Mucosa of descending colon (tissue), 3 donors: ENCODE measurements at regions not wholly inside any gene's neighbourhood (a gene's known extent, or its start where the extent isn't known, plus 50 kb on each side); places are given as distances from the start of the nearest gene placed in this dataset.

Experiments
- ATAC-seq: fragments of 200-7000 bp; cut with Tn5 transposase; one replicate; pipeline ENCODE4 v1.9.1; 2020; ENCODE audit warnings: mild to moderate bottlenecking, moderate library complexity
- DNase-seq, 3 donors: peaks; one replicate each; pipeline ENCODE4 v3.0.0-alpha.2; 2020
- H3K36me3 ChIP-seq: fragments of 200-600 bp; one replicate; pipeline ENCODE4 v1.8.0; 2021; ENCODE audit warnings: low read depth, mild to moderate bottlenecking
- H3K4me1 ChIP-seq: fragments of 200-600 bp; one replicate; pipeline ENCODE4 v1.8.0; 2021; ENCODE audit warnings: low read depth, mild to moderate bottlenecking
- H3K4me3 ChIP-seq: fragments of 200-600 bp; one replicate; pipeline ENCODE4 v1.8.0; 2021; ENCODE audit warnings: mild to moderate bottlenecking
- H3K9me3 ChIP-seq: fragments of 200-600 bp; one replicate; pipeline ENCODE4 v1.8.0; 2021; ENCODE audit warnings: mild to moderate bottlenecking
- intact Hi-C, 2 donors: fragments of 100-400 bp; cut with DNase I in 1 of 2; cut with micrococcal nuclease in 1 of 2; formaldehyde crosslinking; loops; one replicate each; pipeline versions ENCODE4 v1.11.0 to v1.11.1; 2022; cut with DNase I, micrococcal nuclease
- TF ChIP-seq, protein P1 (sequence below): fragments of 200-600 bp; IDR thresholded peaks from one replicate; pipeline ENCODE4 v1.8.0; 2022; ENCODE audit warnings: antibody characterized with exemption, mild to moderate bottlenecking
- donor health status: DM: no; HTN: no; CAD: no; lungs with moderate emphysema.
- donor health status: DM: no; HTN: no; CAD: no.
- donor health status: DM: no; HTN: yes; CAD: no.

DNA sequence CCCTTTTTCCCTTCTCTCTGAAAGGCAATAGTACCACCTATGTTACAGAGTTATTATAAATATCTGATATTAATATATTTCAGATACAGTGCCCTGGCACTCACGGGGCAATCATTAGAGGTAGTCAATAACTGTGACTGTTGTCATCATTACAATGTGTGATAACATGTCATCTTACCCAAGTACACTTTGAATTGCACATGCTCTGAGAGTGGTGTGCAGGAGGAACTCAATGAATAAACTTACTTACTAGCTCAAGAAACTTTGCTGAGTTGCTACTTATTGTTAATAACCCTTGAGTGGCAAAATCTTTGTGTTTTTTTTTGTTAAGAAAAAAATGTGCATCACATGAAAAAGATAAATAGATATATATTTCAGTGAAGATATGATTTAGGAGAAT lies 275.1 kb upstream of the RASGEF1B start:
- H3K36me3 ChIP-seq: no peaks in the 10 kb centered on the region
- no peaks in the 10 kb centered on the region for H3K9me3 ChIP-seq
- ATAC-seq (no peak), DNase-seq (no peak)
- no peaks in the 10 kb centered on the region for H3K4me1 ChIP-seq
- intact Hi-C loops: no loop called here
- TF ChIP-seq, protein P1, sequence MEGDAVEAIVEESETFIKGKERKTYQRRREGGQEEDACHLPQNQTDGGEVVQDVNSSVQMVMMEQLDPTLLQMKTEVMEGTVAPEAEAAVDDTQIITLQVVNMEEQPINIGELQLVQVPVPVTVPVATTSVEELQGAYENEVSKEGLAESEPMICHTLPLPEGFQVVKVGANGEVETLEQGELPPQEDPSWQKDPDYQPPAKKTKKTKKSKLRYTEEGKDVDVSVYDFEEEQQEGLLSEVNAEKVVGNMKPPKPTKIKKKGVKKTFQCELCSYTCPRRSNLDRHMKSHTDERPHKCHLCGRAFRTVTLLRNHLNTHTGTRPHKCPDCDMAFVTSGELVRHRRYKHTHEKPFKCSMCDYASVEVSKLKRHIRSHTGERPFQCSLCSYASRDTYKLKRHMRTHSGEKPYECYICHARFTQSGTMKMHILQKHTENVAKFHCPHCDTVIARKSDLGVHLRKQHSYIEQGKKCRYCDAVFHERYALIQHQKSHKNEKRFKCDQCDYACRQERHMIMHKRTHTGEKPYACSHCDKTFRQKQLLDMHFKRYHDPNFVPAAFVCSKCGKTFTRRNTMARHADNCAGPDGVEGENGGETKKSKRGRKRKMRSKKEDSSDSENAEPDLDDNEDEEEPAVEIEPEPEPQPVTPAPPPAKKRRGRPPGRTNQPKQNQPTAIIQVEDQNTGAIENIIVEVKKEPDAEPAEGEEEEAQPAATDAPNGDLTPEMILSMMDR: no peak
- no peak overlapping the region for H3K4me3 ChIP-seq

DNA sequence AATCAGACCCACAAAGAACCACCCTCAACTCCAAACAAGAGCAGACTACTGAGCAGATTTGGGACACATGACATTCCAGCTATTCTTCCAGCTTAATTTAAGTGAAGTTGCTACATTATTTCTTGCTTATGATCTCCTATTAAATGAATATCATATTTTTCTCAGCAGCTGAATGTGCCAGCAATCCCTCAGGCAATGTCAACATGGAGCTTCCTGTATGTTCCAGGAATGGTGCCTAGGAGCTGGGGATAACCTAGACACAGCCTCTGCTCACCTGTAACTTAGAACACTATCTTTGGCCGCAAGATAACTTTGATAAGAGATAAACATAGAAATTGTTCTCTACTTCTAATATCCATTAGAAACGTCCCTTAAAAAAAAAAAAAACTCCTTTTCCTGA lies 274.4 kb upstream of the RASGEF1B start:
- no peak for DNase-seq
- intact Hi-C loops: no loop called here
- Histone ChIP-seq H3K9me3 (no peaks in the 10 kb centered on the region), H3K36me3 (no peaks in the 10 kb centered on the region), H3K4me3 (no peak overlapping the region), H3K4me1 (no peaks in the 10 kb centered on the region)
- TF ChIP-seq, protein P1: no peak
- ATAC-seq: no peak

DNA sequence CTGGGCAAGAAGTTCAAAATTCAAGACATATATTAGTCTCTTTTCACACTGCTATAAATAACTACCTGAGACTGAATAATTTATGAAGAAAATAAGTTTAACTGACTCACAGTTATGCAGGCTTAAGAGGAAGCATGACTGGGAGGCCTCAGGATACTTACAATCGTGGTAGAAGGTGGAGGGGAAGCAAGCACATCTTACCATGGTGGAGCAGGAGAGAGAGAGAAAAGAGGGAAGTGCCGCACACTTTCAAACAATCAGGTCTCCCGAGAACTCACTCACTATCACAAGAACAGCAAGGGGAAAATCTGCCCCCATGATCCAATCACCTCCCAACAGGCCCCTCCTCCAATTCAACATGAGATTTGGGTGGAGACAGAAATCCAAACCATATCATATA lies 273.3 kb upstream of the RASGEF1B start:
- TF ChIP-seq, protein P1: no peak
- Histone ChIP-seq H3K4me1 (no peaks in the 10 kb centered on the region), H3K4me3 (no peak overlapping the region), H3K9me3 (no peaks in the 10 kb centered on the region), H3K36me3 (no peaks in the 10 kb centered on the region)
- ATAC-seq: no peak
- intact Hi-C loops: no loop called here
- DNase-seq: no peak

DNA sequence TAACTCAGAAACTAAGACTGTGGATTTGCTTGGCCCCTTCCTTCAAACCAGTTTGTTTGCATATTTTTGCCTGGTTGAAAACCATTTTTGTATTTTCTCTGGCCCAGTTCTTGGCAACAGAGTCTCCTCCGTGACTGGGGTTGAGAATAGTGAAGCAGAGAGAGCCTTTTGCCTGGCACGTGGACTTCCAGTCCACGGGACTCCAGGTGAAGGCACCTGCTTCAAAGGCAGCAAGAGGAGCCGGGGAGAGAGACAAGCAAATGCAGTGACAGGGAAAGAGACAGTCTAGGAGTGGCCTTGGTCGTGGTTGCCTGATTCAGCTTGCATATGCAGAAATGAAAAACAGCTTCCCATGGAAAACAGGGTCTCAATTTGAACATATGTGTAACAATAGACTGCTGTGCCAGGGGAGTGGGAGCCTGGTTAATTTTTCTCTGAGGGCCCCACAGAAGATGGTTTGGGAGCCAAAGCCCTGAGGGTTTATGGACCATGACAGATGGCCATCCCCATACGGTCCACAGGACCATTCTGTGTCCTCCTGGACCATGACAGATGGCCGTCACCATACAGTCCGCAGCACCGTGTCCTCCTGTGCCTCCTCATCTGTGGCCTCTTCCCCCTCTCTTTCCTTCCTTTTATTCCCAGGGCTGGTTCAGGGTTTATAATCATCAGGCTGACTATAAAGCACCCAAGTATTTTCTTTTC lies 272.2 kb upstream of the RASGEF1B start:
- DNase-seq (no peak), ATAC-seq (no peak)
- Histone ChIP-seq H3K4me3 (no peak overlapping the region), H3K36me3 (no peaks in the 10 kb centered on the region), H3K9me3 (no peaks in the 10 kb centered on the region), H3K4me1 (no peaks in the 10 kb centered on the region)
- intact Hi-C loops: no loop called here
- TF ChIP-seq, protein P1: no peak

DNA sequence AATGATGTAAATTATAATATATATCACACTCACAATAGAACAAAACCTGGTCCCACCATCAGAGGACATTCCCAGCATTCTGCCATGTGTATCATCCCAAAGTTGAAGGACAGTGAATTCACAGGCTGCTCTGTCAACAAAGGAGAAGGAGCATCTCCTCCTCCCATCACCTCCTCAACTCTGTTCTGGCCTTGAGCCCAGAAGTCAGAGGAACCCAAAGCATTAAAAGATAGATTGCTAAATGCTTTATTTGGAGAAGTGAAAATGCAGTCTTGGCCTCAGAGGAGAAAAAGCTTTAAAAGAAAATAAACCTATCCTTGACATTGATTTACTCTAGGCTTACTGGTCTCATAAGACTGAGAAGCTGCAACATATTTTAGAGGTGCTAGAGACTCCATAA lies 268.8 kb upstream of the RASGEF1B start:
- H3K4me3 ChIP-seq: no peak overlapping the region
- no peaks in the 10 kb centered on the region for H3K4me1 ChIP-seq
- TF ChIP-seq, protein P1: no peak
- intact Hi-C loops: no loop called here
- DNase-seq (no peak), ATAC-seq (no peak)
- no peaks in the 10 kb centered on the region for H3K9me3 ChIP-seq
- no peaks in the 10 kb centered on the region for H3K36me3 ChIP-seq

DNA sequence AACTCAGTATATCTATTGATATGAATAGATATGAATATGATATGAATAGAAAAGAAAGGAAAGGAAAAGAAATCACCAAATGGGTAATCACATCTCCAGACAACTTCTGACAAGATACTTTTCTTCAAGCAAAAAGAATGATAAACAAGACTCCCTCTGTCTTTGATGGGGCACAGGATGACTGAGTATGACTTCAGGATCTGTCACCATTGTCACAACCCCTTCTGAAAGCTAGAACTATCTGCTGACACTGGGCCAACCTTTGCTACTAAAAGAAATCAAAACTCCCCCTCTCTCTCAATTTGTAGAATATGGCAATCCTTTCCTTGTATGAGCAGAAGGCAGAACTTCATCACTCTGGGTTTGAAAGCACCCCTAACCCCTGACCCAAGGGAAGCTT lies 267.2 kb upstream of the RASGEF1B start:
- no peak overlapping the region for H3K4me3 ChIP-seq
- ATAC-seq: no peak
- no peaks in the 10 kb centered on the region for H3K9me3 ChIP-seq
- no peaks in the 10 kb centered on the region for H3K4me1 ChIP-seq
- intact Hi-C loops: no loop called here
- H3K36me3 ChIP-seq: no peaks in the 10 kb centered on the region
- TF ChIP-seq, protein P1: no peak
- no peak for DNase-seq
